ENCODE measurements at regions not wholly inside any gene's neighbourhood (a gene's known extent, or its start where the extent isn't known, plus 50 kb on each side); places are given as distances from the start of the nearest gene placed in this dataset.

- no peak for TF ChIP-seq CTCF (IDR thresholded peaks at IDR 0.05; ENCODE audit: extremely low read depth, missing control alignments)
- DNase-seq (ENCODE audit: low spot score): no peak
Observed at GRCh38 chr7:131616487-131617200, 60.2 kb upstream of the PODXL start.

- DNase-seq (ENCODE audit: low spot score): no peak
- TF ChIP-seq CTCF (IDR thresholded peaks at IDR 0.05; ENCODE audit: extremely low read depth, missing control alignments): no peak
Observed at GRCh38 chr7:131613909-131614308, 57.5 kb upstream of the PODXL start.

GRCh38 chr7:131610007-131610406 lies 53.6 kb upstream of the PODXL start:
- DNase-seq (ENCODE audit: low spot score): no peak
- TF ChIP-seq CTCF (IDR thresholded peaks at IDR 0.05; ENCODE audit: extremely low read depth, missing control alignments): no peak

GRCh38 chr7:131608116-131608500 lies 51.7 kb upstream of the PODXL start:
- DNase-seq (ENCODE audit: low spot score): no peak
- no peak for TF ChIP-seq CTCF (IDR thresholded peaks at IDR 0.05; ENCODE audit: extremely low read depth, missing control alignments)

GRCh38 chr7:131607291-131608115 lies 51.1 kb upstream of the PODXL start:
- TF ChIP-seq CTCF (IDR thresholded peaks at IDR 0.05; ENCODE audit: extremely low read depth, missing control alignments): no peak
- no peak for DNase-seq (ENCODE audit: low spot score)

GRCh38 chr7:131606346-131607290 lies 50.2 kb upstream of the PODXL start:
- DNase-seq (ENCODE audit: low spot score): no peak

More at GRCh38 chr7:131606346-131607290, 50.2 kb upstream of the PODXL start:
- no peak for TF ChIP-seq CTCF (IDR thresholded peaks at IDR 0.05; ENCODE audit: extremely low read depth, missing control alignments)
